ENCODE measurements at regions not wholly inside any gene's neighbourhood (a gene's known extent, or its start where the extent isn't known, plus 50 kb on each side); places are given as distances from the start of the nearest gene placed in this dataset.
"Not testable (repeated sequence)": the region's sequence is repeated elsewhere in the genome, so short reads cannot be mapped to it uniquely, and the experiment has no call there.

- not testable (repeated sequence) for DNase-seq (ENCODE audit: low read depth, low spot score)
These were observed 119.5 kb downstream of the IGLL1 start for GRCh38 chr22:23460517-23461031.

- DNase-seq (ENCODE audit: low read depth, low spot score), result not testable (repeated sequence)
These were observed 120.2 kb downstream of the IGLL1 start for GRCh38 chr22:23459645-23460516.

GRCh38 chr22:23458663-23459541 is 121.2 kb downstream of the IGLL1 start:
- no peak for DNase-seq (ENCODE audit: low read depth, low spot score)

GRCh38 chr22:23457380-23457985 is 122.6 kb downstream of the IGLL1 start:
- no peak for DNase-seq (ENCODE audit: low read depth, low spot score)

- not testable (repeated sequence) for DNase-seq (ENCODE audit: low read depth, low spot score)
These were observed 123.3 kb downstream of the IGLL1 start for GRCh38 chr22:23456666-23457379.

GRCh38 chr22:23454345-23454744 is 125.7 kb downstream of the IGLL1 start:
- DNase-seq (ENCODE audit: low read depth, low spot score), result not testable (repeated sequence)

GRCh38 chr22:23453277-23453676 is 126.8 kb downstream of the IGLL1 start:
- DNase-seq (ENCODE audit: low read depth, low spot score), result no peak

- DNase-seq (ENCODE audit: low read depth, low spot score), result no peak
These were observed 127.7 kb downstream of the IGLL1 start for GRCh38 chr22:23452231-23453010.

GRCh38 chr22:23451452-23452230 is 128.4 kb downstream of the IGLL1 start:
- DNase-seq (ENCODE audit: low read depth, low spot score), result not testable (repeated sequence)

GRCh38 chr22:23450821-23451220 is 129.3 kb downstream of the IGLL1 start:
- DNase-seq (ENCODE audit: low read depth, low spot score), result not testable (repeated sequence)

- no peak for DNase-seq (ENCODE audit: low read depth, low spot score)
These were observed 129.7 kb downstream of the IGLL1 start for GRCh38 chr22:23450434-23450795.

GRCh38 chr22:23449748-23450433 is 130.2 kb downstream of the IGLL1 start:
- DNase-seq (ENCODE audit: low read depth, low spot score), result not testable (repeated sequence)

GRCh38 chr22:23448499-23449288 is 131.4 kb downstream of the IGLL1 start:
- DNase-seq (ENCODE audit: low read depth, low spot score), result not testable (repeated sequence)

- DNase-seq (ENCODE audit: low read depth, low spot score), result no peak
These were observed 133.2 kb downstream of the IGLL1 start for GRCh38 chr22:23446796-23447350.

- not testable (repeated sequence) for DNase-seq (ENCODE audit: low read depth, low spot score)
These were observed 133.9 kb downstream of the IGLL1 start for GRCh38 chr22:23446194-23446593.

GRCh38 chr22:23443905-23444304 is 136.2 kb downstream of the IGLL1 start:
- not testable (repeated sequence) for DNase-seq (ENCODE audit: low read depth, low spot score)

- DNase-seq (ENCODE audit: low read depth, low spot score), result not testable (repeated sequence)
These were observed 140.5 kb downstream of the IGLL1 start for GRCh38 chr22:23439581-23439980.

GRCh38 chr22:23438216-23438615 is 141.9 kb downstream of the IGLL1 start:
- DNase-seq (ENCODE audit: low read depth, low spot score), result no peak

Data from activated CD4-positive, CD25-positive, alpha-beta regulatory T cell treated with anti-CD3 and anti-CD28 coated beads, Interleukin-2, amount 50 U/mL, for 16 hours (primary cell).